HCT116 (cell line): ENCODE measurements at regions not wholly inside any gene's neighbourhood (a gene's known extent, or its start where the extent isn't known, plus 50 kb on each side); places are given as distances from the start of the nearest gene placed in this dataset.

ENCODE experiments used
- ATAC-seq: fragments of 200-7000 bp; cut with Tn5 transposase; 2 replicates; pipeline ENCODE4 v1.9.1; 2020; ENCODE audit warnings: mild to moderate bottlenecking, moderate library complexity
- BruUV-seq: library from RNA; stranded (reverse); fragments of 400-500 nt; replicated peaks from 2 replicates; lab custom pipeline; 2021; lab: Mats Ljungman, UMichigan
- CTCF ChIA-PET: fragments of 300-600 bp; sonication (Branson Sonifier 250); formaldehyde crosslinking; loops from one replicate; lab custom pipeline; 2021; ENCODE audit warnings: antibody characterized with exemption; lab: Charles Lee
- POLR2A ChIA-PET: fragments of 300-600, 350-600 bp; sonication (Branson Sonifier 250); formaldehyde crosslinking; loops from one replicate; lab custom pipeline; 2021; ENCODE audit warnings: antibody characterized with exemption; lab: Charles Lee
- RAD21 ChIA-PET, 2 experiments: fragments of 300-600 bp; sonication (Branson Sonifier 250); formaldehyde crosslinking; loops; one replicate each; lab custom pipeline; 2023; ENCODE audit warnings: low total read pairs in 2 of 2; ENCODE audit not compliant: uncharacterized antibody in 2 of 2, unreplicated experiment in 2 of 2, low non-redundant PET in 1 of 2; lab: Charles Lee
- DNase-seq: peaks from one replicate; pipeline ENCODE4 v3.0.0-alpha.2; 2010; ENCODE audit warnings: low read depth, low spot score
- H2AFZ ChIP-seq: fragments of 200-600 bp; shearing (Covaris generic), sonication (generic); 2 replicates; pipeline ENCODE4 v1.6.1; 2017; ENCODE audit warnings: low read depth, mixed run types, mixed read lengths, antibody characterized with exemption, low read length; ENCODE audit not compliant: poor library complexity, severe bottlenecking
- H3K27ac ChIP-seq: 2 replicates; pipeline ENCODE4 v1.5.1; 2012; ENCODE audit warnings: low read depth, low read length
- H3K27me3 ChIP-seq: fragments of 200-600 bp; sonication (generic); 2 replicates; pipeline ENCODE4 v1.6.1; 2016; ENCODE audit warnings: mixed run types, low read length, mixed read lengths; ENCODE audit not compliant: insufficient read depth
- H3K36me3 ChIP-seq, 2 experiments: fragments of 200-500 bp in 1 of 2; fragments of 200-600 bp in 1 of 2; sonication (Bioruptor generic) in 1 of 2; sonication (generic) in 1 of 2; 2 replicates each; pipeline versions ENCODE4 v1.5.1 to v1.6.1; 2014 to 2016; ENCODE audit warnings: low read length in 2 of 2, inconsistent platforms in 1 of 2, mixed read lengths in 1 of 2, mixed run types in 1 of 2; ENCODE audit not compliant: insufficient read depth in 2 of 2, control insufficient read depth in 1 of 2
- H3K4me1 ChIP-seq, 2 experiments: fragments of 200-600 bp in 1 of 2; sonication (generic) in 1 of 2; 2 replicates each; pipeline versions ENCODE4 v1.5.1 to v1.6.1; 2012 to 2017; ENCODE audit warnings: low read length in 2 of 2, inconsistent platforms in 1 of 2, mild to moderate bottlenecking in 1 of 2, mixed read lengths in 1 of 2, mixed run types in 1 of 2, moderate library complexity in 1 of 2; ENCODE audit not compliant: insufficient read depth in 2 of 2, control insufficient read depth in 1 of 2
- H3K4me2 ChIP-seq: fragments of 200-600 bp; sonication (generic); 2 replicates; pipeline ENCODE4 v1.6.1; 2017; ENCODE audit warnings: mixed run types, low read length, mixed read lengths
- H3K4me3 ChIP-seq, 2 experiments: fragments of 200-600 bp in 1 of 2; sonication (generic) in 1 of 2; replicated peaks in 1 of 2; 2 replicates each; pipeline ENCODE4 v1.5.1; 2011 to 2016; ENCODE audit warnings: low read length in 2 of 2, control low read depth in 1 of 2, low read depth in 1 of 2, mild to moderate bottlenecking in 1 of 2, mixed read lengths in 1 of 2, mixed run types in 1 of 2
- H3K79me2 ChIP-seq: fragments of 200-600 bp; sonication (generic); 2 replicates; pipeline ENCODE4 v1.6.1; 2017; ENCODE audit warnings: mild to moderate bottlenecking, mixed run types, low read length, moderate library complexity, mixed read lengths; ENCODE audit not compliant: insufficient read depth
- H3K9ac ChIP-seq: fragments of 200-600 bp; sonication (generic); 2 replicates; pipeline ENCODE4 v1.6.1; 2016; ENCODE audit warnings: low read length, mixed read lengths
- H3K9me2 ChIP-seq: fragments of 200-600 bp; sonication (generic), shearing (Covaris generic); 2 replicates; pipeline ENCODE4 v1.6.1; 2017; ENCODE audit warnings: mixed run types, mild to moderate bottlenecking, moderate library complexity; ENCODE audit not compliant: insufficient read depth
- H3K9me3 ChIP-seq, 2 experiments: fragments of 200-500 bp in 1 of 2; fragments of 200-600 bp in 1 of 2; sonication (Bioruptor generic) in 1 of 2; sonication (generic) in 1 of 2; 2 replicates each; pipeline ENCODE4 v1.6.1; 2014 to 2017; ENCODE audit warnings: low read length in 2 of 2, mixed read lengths in 2 of 2, inconsistent platforms in 1 of 2, low read depth in 1 of 2, mild to moderate bottlenecking in 1 of 2, mixed run types in 1 of 2, moderate library complexity in 1 of 2; ENCODE audit not compliant: control insufficient read depth in 1 of 2, insufficient read depth in 1 of 2
- H4K20me1 ChIP-seq: fragments of 200-600 bp; sonication (generic), shearing (Covaris generic); 2 replicates; pipeline ENCODE4 v1.6.1; 2017; ENCODE audit warnings: mixed run types, mild to moderate bottlenecking, moderate library complexity; ENCODE audit not compliant: insufficient read depth
- ATF3 ChIP-seq: IDR thresholded peaks from 2 replicates; pipeline ENCODE4 v1.6.1; 2012
- CEBPB ChIP-seq: IDR thresholded peaks from 2 replicates; pipeline ENCODE4 v1.6.1; 2012; ENCODE audit warnings: low read depth
- CTCF ChIP-seq, 3 experiments: fragments of 200-600 bp in 1 of 3; sonication (generic) in 1 of 3; IDR thresholded peaks in 2 of 3; conservative IDR thresholded peaks in 1 of 3; 2 replicates each; pipeline ENCODE4 v1.5.1; 2012 to 2017; ENCODE audit warnings: low read depth in 2 of 3, low read length in 2 of 3, antibody characterized with exemption in 1 of 3, borderline replicate concordance in 1 of 3, control low read depth in 1 of 3, mild to moderate bottlenecking in 1 of 3, mixed read lengths in 1 of 3, mixed run types in 1 of 3, moderate library complexity in 1 of 3; ENCODE audit not compliant: insufficient read depth in 1 of 3
- EZH2 ChIP-seq: fragments of 200-600 bp; sonication (generic); IDR thresholded peaks from 2 replicates; pipeline ENCODE4 v1.6.1; 2017; ENCODE audit warnings: antibody characterized with exemption, mixed run types
- EZH2phosphoT487 ChIP-seq: fragments of 200-600 bp; IDR thresholded peaks from 2 replicates; pipeline ENCODE4 v1.6.1; 2018; ENCODE audit warnings: antibody characterized with exemption, borderline replicate concordance
- FOSL1 ChIP-seq: IDR thresholded peaks from 2 replicates; pipeline ENCODE4 v1.6.1; 2012; ENCODE audit warnings: low read depth
- JUND ChIP-seq: IDR thresholded peaks from 2 replicates; pipeline ENCODE4 v1.6.1; 2012
- POLR2AphosphoS5 ChIP-seq: IDR thresholded peaks from 2 replicates; pipeline ENCODE4 v1.6.1; 2011; ENCODE audit warnings: mild to moderate bottlenecking, low read depth, low read length, moderate library complexity
- RAD21 ChIP-seq: IDR thresholded peaks from 2 replicates; pipeline ENCODE4 v1.6.1; 2012; ENCODE audit warnings: low read depth, mild to moderate bottlenecking
- SIN3A ChIP-seq: IDR thresholded peaks from 2 replicates; pipeline ENCODE4 v1.6.1; 2012; ENCODE audit warnings: low read depth
- SP1 ChIP-seq: IDR thresholded peaks from 2 replicates; pipeline ENCODE4 v1.6.1; 2012; ENCODE audit warnings: low read depth
- SRF ChIP-seq: IDR thresholded peaks from 2 replicates; pipeline ENCODE4 v1.6.1; 2012; ENCODE audit warnings: low read depth
- YY1 ChIP-seq: IDR thresholded peaks from 2 replicates; pipeline ENCODE4 v1.6.1; 2011; ENCODE audit warnings: low read length, low read depth, moderate library complexity, mild to moderate bottlenecking; ENCODE audit not compliant: insufficient replicate concordance; ENCODE audit errors: extremely low read depth
- ZBTB33 ChIP-seq: IDR thresholded peaks from 2 replicates; pipeline ENCODE4 v1.6.1; 2011; ENCODE audit warnings: mild to moderate bottlenecking, low read length, moderate library complexity; ENCODE audit not compliant: insufficient replicate concordance; ENCODE audit errors: extremely low read depth
- ZFX ChIP-seq: fragments of 450-650 bp; IDR thresholded peaks from 2 replicates; pipeline ENCODE4 v1.6.1; 2017
- ZNF274 ChIP-seq: fragments of 200-500 bp; sonication (Bioruptor generic); IDR thresholded peaks from 2 replicates; pipeline ENCODE4 v1.6.1; 2014; ENCODE audit warnings: mild to moderate bottlenecking, low read depth, low read length, inconsistent platforms
- intact Hi-C: fragments of 100-400 bp; cut with micrococcal nuclease; formaldehyde crosslinking; loops from 2 replicates; pipeline ENCODE4 v1.10.0; 2022

GRCh38 chr14:87632796-87633195 lies 360.2 kb downstream of the GALC start:
- ChIA-PET CTCF (no interaction called here), RAD21 (no interaction called here), POLR2A (no interaction called here)
- no peaks in the 10 kb centered on the region for H3K4me1 ChIP-seq
- no peak overlapping the region for H3K4me3 ChIP-seq
- BruUV-seq: no TSS peak
- no peaks in the 10 kb centered on the region for H3K9me2 ChIP-seq
- no peak for DNase-seq
- no peaks in the 10 kb centered on the region for H3K27me3 ChIP-seq
- intact Hi-C loops: no loop called here
- H3K4me2 ChIP-seq: no peak overlapping the region
- no peak for ATAC-seq
- TF ChIP-seq FOSL1 (no peak), EZH2phosphoT487 (no peak), ZNF274 (no peak), ZFX (no peak), ATF3 (no peak), SIN3A (no peak), EZH2 (no peak), YY1 (no peak)
- H3K9ac ChIP-seq: no peak overlapping the region
- peaks cover 3 to 23% of the 10 kb centered on the region in 2 experiments; a peak in 2 of 4 replicates for H3K9me3 ChIP-seq
- no peaks in the 10 kb centered on the region for H4K20me1 ChIP-seq
- no peak overlapping the region for H3K27ac ChIP-seq
- H3K36me3 ChIP-seq: no peaks in the 10 kb centered on the region
- H2AFZ ChIP-seq: no peak overlapping the region
- H3K79me2 ChIP-seq: no peaks in the 10 kb centered on the region

- Histone ChIP-seq H3K9ac (no peak overlapping the region), H3K27me3 (no peaks in the 10 kb centered on the region), H3K9me2 (no peaks in the 10 kb centered on the region), H3K27ac (no peak overlapping the region), H3K79me2 (no peaks in the 10 kb centered on the region), H3K9me3 (peaks cover 0 to 13% of the 10 kb centered on the region in 2 experiments; a peak in 2 of 4 replicates), H3K4me2 (no peak overlapping the region), H4K20me1 (no peaks in the 10 kb centered on the region), H2AFZ (no peak overlapping the region), H3K36me3 (no peaks in the 10 kb centered on the region), H3K4me3 (no peak overlapping the region), H3K4me1 (no peaks in the 10 kb centered on the region)
- CTCF ChIA-PET: no interaction called here
- POLR2A ChIA-PET: no interaction called here
- BruUV-seq: no TSS peak
- ATAC-seq: no peak
- no peak for DNase-seq
- RAD21 ChIA-PET: no interaction called here
- intact Hi-C loops: no loop called here
- TF ChIP-seq EZH2 (no peak), SP1 (no peak), CTCF (IDR thresholded peaks at IDR 0.05 in 2 of 3, conservative IDR thresholded peaks at IDR 0.05 in 1 of 3; ENCODE audit: borderline replicate concordance in 1 of 3, insufficient read depth in 1 of 3, low read depth in 2 of 3, low read length in 2 of 3) (no peak), ZFX (no peak), CEBPB (no peak), ATF3 (no peak), RAD21 (no peak), JUND (no peak), SRF (no peak), YY1 (no peak), POLR2AphosphoS5 (no peak), ZBTB33 (no peak)
Measured at GRCh38 chr14:87630846-87631245, 362.1 kb downstream of the GALC start.
